IMR-90 (cell line): ENCODE measurements at regions not wholly inside any gene's neighbourhood (a gene's known extent, or its start where the extent isn't known, plus 50 kb on each side); places are given as distances from the start of the nearest gene placed in this dataset.

ENCODE experiments used
- ATAC-seq: fragments of 200-7000 bp; cut with Tn5 transposase; 2 replicates; pipeline ENCODE4 v1.9.1; 2020; ENCODE audit warnings: low read depth, mild to moderate bottlenecking, moderate library complexity
- BruUV-seq: library from RNA; stranded (reverse); fragments of 400-500 nt; replicated peaks from 2 replicates; lab custom pipeline; 2021; lab: Mats Ljungman, UMichigan
- CTCF ChIA-PET: fragments of 300-600 bp; formaldehyde crosslinking; extraction: SDS; loops from one replicate; lab custom pipeline; 2021; ENCODE audit warnings: antibody characterized with exemption; lab: Yijun Ruan, JAX
- POLR2A ChIA-PET: fragments of 300-600 bp; sonication (Branson Sonifier 250); formaldehyde crosslinking; loops from one replicate; lab custom pipeline; 2022; ENCODE audit warnings: antibody characterized with exemption; ENCODE audit not compliant: unreplicated experiment; lab: Charles Lee
- DNase-seq: peaks from one replicate; pipeline ENCODE4 v3.0.0; 2013
- H2AFZ ChIP-seq: replicated peaks from 2 replicates; pipeline ENCODE3; 2013; ENCODE audit warnings: low read length, mild to moderate bottlenecking; ENCODE audit not compliant: poor library complexity
- H2AK5ac ChIP-seq: 2 replicates; pipeline ENCODE4 v1.6.1; 2013; ENCODE audit warnings: low read depth, low read length, inconsistent platforms
- H2AK9ac ChIP-seq: replicated peaks from 2 replicates; pipeline ENCODE3; 2013; ENCODE audit warnings: mild to moderate bottlenecking, low read depth, low read length, moderate library complexity; ENCODE audit not compliant: poor library complexity
- H2BK120ac ChIP-seq: 2 replicates; pipeline ENCODE4 v1.6.1; 2013; ENCODE audit warnings: low read depth, low read length, inconsistent platforms
- H2BK15ac ChIP-seq: 3 replicates; pipeline ENCODE4 v1.6.1; 2013; ENCODE audit warnings: low read depth, low read length, inconsistent platforms
- H2BK20ac ChIP-seq: 2 replicates; pipeline ENCODE4 v1.6.1; 2013; ENCODE audit warnings: low read depth, mild to moderate bottlenecking, inconsistent platforms, low read length, moderate library complexity
- H2BK5ac ChIP-seq: 2 replicates; pipeline ENCODE4 v1.6.1; 2013; ENCODE audit warnings: mild to moderate bottlenecking, low read depth, low read length, inconsistent platforms; ENCODE audit not compliant: poor library complexity, severe bottlenecking
- H3K14ac ChIP-seq: replicated peaks from 2 replicates; pipeline ENCODE4 v1.6.1; 2013; ENCODE audit warnings: low read depth, low read length, inconsistent platforms
- H3K18ac ChIP-seq: 2 replicates; pipeline ENCODE4 v1.6.1; 2013; ENCODE audit warnings: low read depth, low read length, control low read depth
- H3K23ac ChIP-seq: 2 replicates; pipeline ENCODE4 v1.6.1; 2013; ENCODE audit warnings: low read depth, low read length, inconsistent platforms
- H3K27ac ChIP-seq: 2 replicates; pipeline ENCODE4 v1.5.1; 2013; ENCODE audit warnings: mild to moderate bottlenecking, control low read depth, low read length; ENCODE audit not compliant: insufficient read depth
- H3K27me3 ChIP-seq: 2 replicates; pipeline ENCODE4 v1.6.1; 2013; ENCODE audit warnings: low read length; ENCODE audit not compliant: control insufficient read depth, insufficient read depth
- H3K36me3 ChIP-seq: 2 replicates; pipeline ENCODE4 v1.6.1; 2013; ENCODE audit warnings: low read length, mixed read lengths; ENCODE audit not compliant: control insufficient read depth, insufficient read depth
- H3K4ac ChIP-seq: 2 replicates; pipeline ENCODE4 v1.6.1; 2013; ENCODE audit warnings: low read depth, low read length, inconsistent platforms
- H3K4me1 ChIP-seq: 2 replicates; pipeline ENCODE4 v1.6.1; 2013; ENCODE audit warnings: low read length, mixed read lengths; ENCODE audit not compliant: control insufficient read depth, insufficient read depth
- H3K4me2 ChIP-seq: 2 replicates; pipeline ENCODE4 v1.6.1; 2013; ENCODE audit warnings: low read depth, mild to moderate bottlenecking, control low read depth, low read length, moderate library complexity
- H3K4me3 ChIP-seq: 2 replicates; pipeline ENCODE4 v1.5.1; 2013; ENCODE audit warnings: low read depth, mild to moderate bottlenecking, control low read depth, low read length, moderate library complexity; ENCODE audit not compliant: insufficient read depth
- H3K56ac ChIP-seq: 2 replicates; pipeline ENCODE4 v1.6.1; 2013; ENCODE audit warnings: low read length, inconsistent platforms; ENCODE audit not compliant: insufficient read depth; ENCODE audit errors: extremely low read depth
- H3K79me1 ChIP-seq, 2 experiments: 2 replicates each; pipeline ENCODE4 v1.6.1; 2013; ENCODE audit warnings: low read length in 2 of 2, inconsistent platforms in 1 of 2, low read depth in 1 of 2
- H3K9ac ChIP-seq: 2 replicates; pipeline ENCODE4 v1.6.1; 2013; ENCODE audit warnings: low read depth, low read length, control low read depth
- H3K9me1 ChIP-seq: 2 replicates; pipeline ENCODE4 v1.6.1; 2013; ENCODE audit warnings: low read length, inconsistent platforms; ENCODE audit not compliant: insufficient read depth
- H3K9me3 ChIP-seq: 2 replicates; pipeline ENCODE4 v1.6.1; 2013; ENCODE audit warnings: low read length; ENCODE audit not compliant: control insufficient read depth, insufficient read depth
- H4K20me1 ChIP-seq: 2 replicates; pipeline ENCODE4 v1.6.1; 2013; ENCODE audit warnings: low read length, inconsistent platforms; ENCODE audit not compliant: insufficient read depth
- H4K5ac ChIP-seq: 2 replicates; pipeline ENCODE4 v1.6.1; 2013; ENCODE audit warnings: mild to moderate bottlenecking, low read depth, low read length, control low read depth
- H4K8ac ChIP-seq, 2 experiments: 2 replicates each; pipeline ENCODE4 v1.6.1; 2013; ENCODE audit warnings: low read depth in 2 of 2, low read length in 2 of 2, control low read depth in 1 of 2, inconsistent platforms in 1 of 2
- H4K91ac ChIP-seq: 2 replicates; pipeline ENCODE4 v1.6.1; 2013; ENCODE audit warnings: low read depth, low read length, inconsistent platforms; ENCODE audit not compliant: insufficient read depth
- CEBPB ChIP-seq: IDR thresholded peaks from 2 replicates; pipeline ENCODE4 v1.6.1; 2012; ENCODE audit warnings: low read depth, low read length, improper control_type of control experiment
- MAZ ChIP-seq: IDR thresholded peaks from 2 replicates; pipeline ENCODE4 v1.6.1; 2012; ENCODE audit warnings: low read depth, mild to moderate bottlenecking, low read length, improper control_type of control experiment, moderate library complexity, borderline replicate concordance
- NFE2L2 ChIP-seq: fragments of 150-350 bp; IDR thresholded peaks from 2 replicates; pipeline ENCODE4 v1.6.1; 2016; ENCODE audit warnings: low read depth, mild to moderate bottlenecking, low read length
- POLR2A ChIP-seq: IDR thresholded peaks from 2 replicates; pipeline ENCODE4 v1.6.1; 2012; ENCODE audit warnings: mild to moderate bottlenecking, low read depth, low read length
- RAD21 ChIP-seq: IDR thresholded peaks from 2 replicates; pipeline ENCODE4 v1.6.1; 2012; ENCODE audit warnings: low read length, improper control_type of control experiment
- RCOR1 ChIP-seq: IDR thresholded peaks from 2 replicates; pipeline ENCODE4 v1.6.1; 2012; ENCODE audit warnings: mild to moderate bottlenecking, low read length, improper control_type of control experiment; ENCODE audit not compliant: insufficient replicate concordance
- WGBS, 2 experiments: methylation state at CpG; one replicate each; pipeline versions ENCODE4 v1.1.5 to v1.1.7; 2013; ENCODE audit warnings: missing lambda C conversion rate in 2 of 2; ENCODE audit not compliant: insufficient read length in 1 of 2; ENCODE audit errors: extremely low coverage in 2 of 2; 5-methylcytosine and 5-hydroxymethylcytosine counted together
- dilution Hi-C: fragments of 300-500 bp; cut with HindIII; formaldehyde crosslinking; loops from one replicate; pipeline ENCODE4 v1.14.3; 2018; ENCODE audit warnings: low sequenced_read_pairs; ENCODE audit not compliant: unreplicated experiment
- in situ Hi-C: fragments of 300-500 bp; cut with MboI; formaldehyde crosslinking; loops from 3 replicates; pipeline ENCODE4 v1.14.3; 2019; ENCODE audit warnings: low sequenced_read_pairs, inconsistent platforms, mixed read lengths
- intact Hi-C: fragments of 100-400 bp; cut with micrococcal nuclease; formaldehyde crosslinking; loops from 2 replicates; pipeline ENCODE4 v1.10.0; 2022

DNA sequence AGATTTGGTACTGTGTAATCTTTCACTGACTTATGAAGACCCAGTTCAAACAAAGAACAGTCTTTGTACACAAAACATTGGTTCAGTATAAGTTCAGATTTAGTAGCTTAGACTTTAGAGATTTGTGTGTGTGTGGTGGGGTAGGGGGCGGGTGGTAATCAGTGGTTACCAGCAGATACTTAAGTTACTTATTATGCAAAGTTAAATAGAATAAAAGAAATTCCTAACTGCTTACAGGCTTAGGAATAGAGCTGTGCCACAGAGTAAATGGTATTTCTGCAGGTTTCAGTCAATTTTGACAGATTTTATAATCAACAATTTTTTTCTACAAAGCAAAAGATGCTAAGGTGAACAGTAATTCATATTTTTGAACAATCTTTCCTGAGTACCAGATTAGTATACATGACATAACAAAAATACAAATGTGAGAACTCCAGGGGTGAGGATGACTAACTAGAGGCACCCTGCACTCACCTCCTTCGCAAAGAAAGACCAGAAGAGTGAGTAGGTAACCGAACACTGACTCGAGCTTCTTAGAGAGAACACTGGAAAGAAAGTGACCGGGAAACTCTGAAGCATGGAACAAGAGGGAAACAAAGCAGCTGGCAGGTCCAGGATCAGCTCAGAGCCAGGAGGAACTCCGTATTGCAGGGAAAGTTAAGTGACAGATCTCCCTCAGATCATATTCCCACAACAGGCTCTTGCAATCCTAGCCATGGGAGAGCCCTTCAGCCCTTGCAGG is 560.6 kb downstream of the COL12A1 start:
- no peak overlapping the region for H2AFZ ChIP-seq
- H3K9me1 ChIP-seq, result no peaks in the 10 kb centered on the region
- in situ Hi-C loops (no loop called here), intact Hi-C loops (no loop called here), dilution Hi-C loops (no loop called here)
- H3K27ac ChIP-seq, result no peak overlapping the region
- H2BK15ac ChIP-seq, result no peak overlapping the region
- CTCF ChIA-PET, result no interaction called here
- TF ChIP-seq NFE2L2 (no peak), POLR2A (no peak), RCOR1 (no peak), RAD21 (no peak), MAZ (no peak), CEBPB (no peak)
- no CpG with 5 or more reads among the region's 6 CpGs for WGBS, 2 experiments
- H4K8ac ChIP-seq, result no peak overlapping the region
- no peak overlapping the region for H3K56ac ChIP-seq
- ATAC-seq (no peak), DNase-seq (no peak)
- no peak overlapping the region for H4K5ac ChIP-seq
- no peak overlapping the region for H4K91ac ChIP-seq
- no peaks in the 10 kb centered on the region for H3K36me3 ChIP-seq
- no peak overlapping the region for H3K14ac ChIP-seq
- no peaks in the 10 kb centered on the region for H3K79me1 ChIP-seq
- H3K4ac ChIP-seq, result no peak overlapping the region
- H3K4me3 ChIP-seq, result no peak overlapping the region
- no peaks in the 10 kb centered on the region for H3K4me1 ChIP-seq
- H3K27me3 ChIP-seq, result no peaks in the 10 kb centered on the region
- H2AK9ac ChIP-seq, result no peak overlapping the region
- no peaks in the 10 kb centered on the region for H3K9me3 ChIP-seq
- H3K4me2 ChIP-seq, result no peak overlapping the region
- no peak overlapping the region for H2BK120ac ChIP-seq
- no peak overlapping the region for H3K18ac ChIP-seq
- BruUV-seq, result no TSS peak
- H2BK20ac ChIP-seq, result no peak overlapping the region
- no peaks in the 10 kb centered on the region for H4K20me1 ChIP-seq
- no peak overlapping the region for H2AK5ac ChIP-seq
- no peak overlapping the region for H2BK5ac ChIP-seq
- H3K23ac ChIP-seq, result no peak overlapping the region
- POLR2A ChIA-PET, result no interaction called here
- H3K9ac ChIP-seq, result no peak overlapping the region
